AG09319 (cell line): ENCODE measurements at regions not wholly inside any gene's neighbourhood (a gene's known extent, or its start where the extent isn't known, plus 50 kb on each side); places are given as distances from the start of the nearest gene placed in this dataset.

Experiments
- DNase-seq: peaks from one replicate; pipeline ENCODE4 v3.0.0-alpha.2; 2010; ENCODE audit warnings: low read depth; ENCODE audit errors: extremely low read depth
- TF ChIP-seq, protein P1 (sequence below): IDR thresholded peaks from 2 replicates; pipeline ENCODE4 v1.5.1; 2011; ENCODE audit warnings: low read depth, mild to moderate bottlenecking, inconsistent platforms, low read length, moderate library complexity

DNA sequence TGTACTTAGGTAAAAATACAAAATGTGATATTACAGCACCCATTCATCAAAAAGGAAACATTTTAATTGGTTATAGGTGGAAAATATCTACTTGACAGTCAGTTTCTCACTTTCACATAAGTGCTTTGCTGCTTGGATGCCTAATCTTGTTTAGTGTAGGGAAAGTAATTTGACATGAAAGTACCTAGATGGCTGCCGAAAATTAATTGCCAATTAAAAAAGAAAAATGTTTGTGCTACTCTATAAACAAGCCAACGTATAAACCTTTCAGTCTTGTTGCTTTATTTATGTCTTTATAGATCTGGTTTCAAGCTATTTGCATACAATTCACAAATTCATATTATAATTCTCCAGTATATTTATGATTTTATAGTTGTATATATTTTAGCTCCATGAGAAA lies 729.9 kb downstream of the DACH1 start:
- TF ChIP-seq, protein P1, sequence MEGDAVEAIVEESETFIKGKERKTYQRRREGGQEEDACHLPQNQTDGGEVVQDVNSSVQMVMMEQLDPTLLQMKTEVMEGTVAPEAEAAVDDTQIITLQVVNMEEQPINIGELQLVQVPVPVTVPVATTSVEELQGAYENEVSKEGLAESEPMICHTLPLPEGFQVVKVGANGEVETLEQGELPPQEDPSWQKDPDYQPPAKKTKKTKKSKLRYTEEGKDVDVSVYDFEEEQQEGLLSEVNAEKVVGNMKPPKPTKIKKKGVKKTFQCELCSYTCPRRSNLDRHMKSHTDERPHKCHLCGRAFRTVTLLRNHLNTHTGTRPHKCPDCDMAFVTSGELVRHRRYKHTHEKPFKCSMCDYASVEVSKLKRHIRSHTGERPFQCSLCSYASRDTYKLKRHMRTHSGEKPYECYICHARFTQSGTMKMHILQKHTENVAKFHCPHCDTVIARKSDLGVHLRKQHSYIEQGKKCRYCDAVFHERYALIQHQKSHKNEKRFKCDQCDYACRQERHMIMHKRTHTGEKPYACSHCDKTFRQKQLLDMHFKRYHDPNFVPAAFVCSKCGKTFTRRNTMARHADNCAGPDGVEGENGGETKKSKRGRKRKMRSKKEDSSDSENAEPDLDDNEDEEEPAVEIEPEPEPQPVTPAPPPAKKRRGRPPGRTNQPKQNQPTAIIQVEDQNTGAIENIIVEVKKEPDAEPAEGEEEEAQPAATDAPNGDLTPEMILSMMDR: no peak
- no peak for DNase-seq

GRCh38 chr13:71124230-71124629 lies 742.8 kb downstream of the DACH1 start:
- no peak for DNase-seq
- TF ChIP-seq, protein P1: no peak

GRCh38 chr13:71118779-71119364 lies 748.1 kb downstream of the DACH1 start:
- TF ChIP-seq, protein P1: no peak
- DNase-seq: no peak

GRCh38 chr13:71117920-71118319 lies 749.1 kb downstream of the DACH1 start:
- TF ChIP-seq, protein P1: no peak
- DNase-seq: no peak

- TF ChIP-seq, protein P1: no peak
- DNase-seq: no peak
These were observed 751.7 kb downstream of the DACH1 start for GRCh38 chr13:71115301-71115700.

GRCh38 chr13:71096421-71096820 lies 770.6 kb downstream of the DACH1 start:
- TF ChIP-seq, protein P1: no peak
- DNase-seq: no peak

DNA sequence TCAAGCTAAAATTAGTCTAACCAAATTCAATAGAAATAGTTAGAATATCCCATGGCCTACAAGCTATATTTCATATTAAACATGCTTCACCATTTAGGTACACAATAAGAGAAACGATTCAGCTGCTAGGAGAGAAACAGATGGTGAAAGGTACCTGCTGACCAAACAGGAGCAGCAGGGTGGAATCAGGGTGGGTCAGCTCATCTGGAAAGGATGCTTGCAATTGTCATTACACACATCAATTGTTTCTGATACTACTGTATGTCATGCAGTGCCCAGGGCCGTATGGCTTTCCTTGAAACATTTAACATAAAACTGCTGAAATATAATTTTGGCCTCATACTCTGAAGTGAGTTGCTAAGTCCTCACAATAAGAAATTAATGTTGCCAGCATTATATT lies 776.0 kb downstream of the DACH1 start:
- TF ChIP-seq, protein P1: no peak
- no peak for DNase-seq
